ENCODE measurements at regions not wholly inside any gene's neighbourhood (a gene's known extent, or its start where the extent isn't known, plus 50 kb on each side); places are given as distances from the start of the nearest gene placed in this dataset.
"Not testable (repeated sequence)": the region's sequence is repeated elsewhere in the genome, so short reads cannot be mapped to it uniquely, and the experiment has no call there.

DNA sequence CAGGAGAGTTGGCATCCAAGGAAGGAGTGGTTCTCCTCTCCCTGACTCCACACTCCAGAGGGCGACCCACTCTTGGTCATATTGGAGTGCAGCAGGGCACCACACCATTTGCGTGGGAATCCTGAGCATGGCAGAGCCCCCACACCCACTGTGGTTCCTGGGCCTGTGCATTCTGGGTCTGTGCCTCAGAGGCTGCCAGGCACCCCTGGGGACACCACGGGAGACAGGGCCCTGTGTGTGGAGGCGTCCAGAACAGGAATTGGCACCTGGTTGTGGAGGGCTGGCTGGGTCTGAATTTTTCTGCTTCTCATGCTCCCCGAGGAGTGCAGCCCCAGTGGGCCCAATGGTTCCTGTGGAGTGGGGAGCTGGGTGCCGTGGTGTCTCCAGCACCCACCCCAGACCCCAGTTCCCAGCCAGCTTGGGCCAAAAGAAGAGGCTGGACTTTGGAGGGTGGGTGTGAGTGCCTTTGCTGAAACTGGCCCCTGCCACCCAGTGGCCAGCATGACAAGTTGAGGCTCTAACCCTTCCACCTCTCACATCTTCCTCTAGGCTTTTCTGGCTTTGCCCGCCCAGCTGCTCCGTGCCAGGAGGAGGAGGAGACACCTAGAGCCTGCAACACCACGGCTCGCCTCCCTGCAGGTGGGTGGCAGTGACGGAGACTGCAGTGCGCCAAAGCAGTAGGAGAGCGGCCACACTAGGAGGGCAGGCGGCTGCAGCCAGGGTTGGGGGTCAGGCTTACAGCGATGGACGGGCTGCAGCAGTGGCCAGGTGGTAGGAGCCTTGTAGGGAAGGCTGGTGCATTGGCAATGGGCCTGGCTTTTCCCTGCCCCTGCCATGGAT is 250.7 kb downstream of the TP53TG3F start:
- H2BK5ac ChIP-seq (ENCODE audit: low read depth, low read length); H4K20me1 ChIP-seq (replicated peaks in 1 of 2; ENCODE audit: control insufficient read depth in 1 of 2, insufficient read depth in 2 of 2, low read length in 2 of 2); H2BK120ac ChIP-seq (replicated peaks; ENCODE audit: low read depth, low read length); H3K14ac ChIP-seq (ENCODE audit: insufficient read length); H3K4me1 ChIP-seq (replicated peaks in 1 of 4; ENCODE audit: control insufficient read depth in 3 of 4, insufficient read depth in 4 of 4, low read length in 3 of 4); H3K23ac ChIP-seq (ENCODE audit: insufficient read length); H4K91ac ChIP-seq (replicated peaks; ENCODE audit: insufficient read length, low read length); H2AK5ac ChIP-seq (ENCODE audit: low read depth, low read length); H3K36me3 ChIP-seq (ENCODE audit: control insufficient read depth in 2 of 4, insufficient read depth in 4 of 4, low read length in 3 of 4); CTCF ChIA-PET (ENCODE audit: partially characterized antibody); H4K5ac ChIP-seq (ENCODE audit: insufficient read length, low read depth, low read length); H3K4me2 ChIP-seq (ENCODE audit: insufficient read depth in 1 of 2, low read depth in 2 of 2, low read length in 2 of 2); H3K4ac ChIP-seq (replicated peaks; ENCODE audit: insufficient read length, low read depth, low read length); POLR2A ChIA-PET (ENCODE audit: partially characterized antibody); H2BK20ac ChIP-seq (ENCODE audit: low read length); H3K9ac ChIP-seq (replicated peaks in 1 of 4; ENCODE audit: extremely low read depth in 1 of 4, low read depth in 3 of 4, low read length in 3 of 4); H3K27ac ChIP-seq (ENCODE audit: low read depth, low read length); H3K18ac ChIP-seq (ENCODE audit: extremely low read depth, low read length); H3K56ac ChIP-seq (replicated peaks; ENCODE audit: insufficient read length, low read depth, low read length); DNase-seq (ENCODE audit: low read depth in 1 of 2, low spot score in 2 of 2); FAIRE-seq; H3K79me2 ChIP-seq (ENCODE audit: control insufficient read depth in 1 of 2, insufficient read depth in 2 of 2, low read length in 2 of 2); H3K23me2 ChIP-seq (ENCODE audit: low read depth, low read length); H4K8ac ChIP-seq (ENCODE audit: extremely low read depth, insufficient read depth, low read length); H2BK12ac ChIP-seq (ENCODE audit: low read depth, low read length); H2BK15ac ChIP-seq (ENCODE audit: low read length); H3K27me3 ChIP-seq (replicated peaks in 1 of 4; ENCODE audit: control insufficient read depth in 3 of 4, extremely low read depth in 1 of 4, insufficient read depth in 3 of 4, low read length in 3 of 4); H2AFZ ChIP-seq (ENCODE audit: low read length); H3K79me1 ChIP-seq (ENCODE audit: low read depth, low read length); H3K4me3 ChIP-seq (ENCODE audit: extremely low read depth in 1 of 4, insufficient read depth in 2 of 4, low read depth in 3 of 4, low read length in 4 of 4): not testable (repeated sequence)
- WGBS, 2 experiments (ENCODE audit: extremely low coverage in 1 of 2, insufficient coverage in 1 of 2, insufficient read length in 1 of 2, insufficient replicate concordance in 2 of 2, low coverage in 1 of 2, low lambda C conversion rate in 2 of 2, missing lambda C conversion rate in 1 of 2): 85% methylated on average over 13 of the region's 16 CpGs; no CpG with 5 or more reads in 1 of the 2 experiments
- peaks cover 11 to 67% of the 10 kb centered on the region in 2 experiments; a peak in 3 of 4 replicates for H3K9me3 ChIP-seq (ENCODE audit: insufficient read depth in 2 of 2, low read depth in 1 of 2, low read length in 1 of 2)

DNA sequence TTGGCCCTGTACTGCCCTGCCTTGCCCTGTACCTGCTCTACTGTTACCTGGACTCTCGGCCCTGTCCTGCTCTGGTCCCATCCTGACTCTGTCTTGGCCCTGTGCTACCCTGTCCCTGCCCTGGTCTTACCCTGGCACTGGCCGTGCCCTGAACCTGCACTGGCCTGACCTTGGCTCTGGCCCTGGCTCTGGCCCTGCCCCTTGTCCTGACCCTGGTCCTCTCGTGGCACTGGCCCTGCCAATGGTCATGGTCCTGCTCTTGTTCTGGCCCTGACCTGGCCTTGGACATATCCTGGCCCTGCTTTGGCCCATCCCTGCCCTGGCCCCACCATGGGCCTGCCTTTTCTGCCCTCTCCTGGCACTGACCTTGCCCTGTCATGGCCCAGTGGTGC is 251.3 kb downstream of the TP53TG3F start:
- H3K9ac ChIP-seq (replicated peaks in 1 of 4; ENCODE audit: extremely low read depth in 1 of 4, low read depth in 3 of 4, low read length in 3 of 4); DNase-seq (ENCODE audit: low read depth in 1 of 2, low spot score in 2 of 2); H3K23me2 ChIP-seq (ENCODE audit: low read depth, low read length); H2BK12ac ChIP-seq (ENCODE audit: low read depth, low read length); H2BK15ac ChIP-seq (ENCODE audit: low read length); H3K56ac ChIP-seq (replicated peaks; ENCODE audit: insufficient read length, low read depth, low read length); H4K8ac ChIP-seq (ENCODE audit: extremely low read depth, insufficient read depth, low read length); H3K4ac ChIP-seq (replicated peaks; ENCODE audit: insufficient read length, low read depth, low read length); H3K79me1 ChIP-seq (ENCODE audit: low read depth, low read length); H3K79me2 ChIP-seq (ENCODE audit: control insufficient read depth in 1 of 2, insufficient read depth in 2 of 2, low read length in 2 of 2); CTCF ChIA-PET (ENCODE audit: partially characterized antibody); H3K4me1 ChIP-seq (replicated peaks in 1 of 4; ENCODE audit: control insufficient read depth in 3 of 4, insufficient read depth in 4 of 4, low read length in 3 of 4); H3K18ac ChIP-seq (ENCODE audit: extremely low read depth, low read length); H4K91ac ChIP-seq (replicated peaks; ENCODE audit: insufficient read length, low read length); H3K4me3 ChIP-seq (ENCODE audit: extremely low read depth in 1 of 4, insufficient read depth in 2 of 4, low read depth in 3 of 4, low read length in 4 of 4); H3K14ac ChIP-seq (ENCODE audit: insufficient read length); H3K36me3 ChIP-seq (ENCODE audit: control insufficient read depth in 2 of 4, insufficient read depth in 4 of 4, low read length in 3 of 4); H2BK120ac ChIP-seq (replicated peaks; ENCODE audit: low read depth, low read length); H4K5ac ChIP-seq (ENCODE audit: insufficient read length, low read depth, low read length); FAIRE-seq; POLR2A ChIA-PET (ENCODE audit: partially characterized antibody); H2BK20ac ChIP-seq (ENCODE audit: low read length); H2BK5ac ChIP-seq (ENCODE audit: low read depth, low read length); H2AFZ ChIP-seq (ENCODE audit: low read length); H4K20me1 ChIP-seq (replicated peaks in 1 of 2; ENCODE audit: control insufficient read depth in 1 of 2, insufficient read depth in 2 of 2, low read length in 2 of 2); H3K27me3 ChIP-seq (replicated peaks in 1 of 4; ENCODE audit: control insufficient read depth in 3 of 4, extremely low read depth in 1 of 4, insufficient read depth in 3 of 4, low read length in 3 of 4); H3K27ac ChIP-seq (ENCODE audit: low read depth, low read length); H2AK5ac ChIP-seq (ENCODE audit: low read depth, low read length); H3K23ac ChIP-seq (ENCODE audit: insufficient read length); H3K4me2 ChIP-seq (ENCODE audit: insufficient read depth in 1 of 2, low read depth in 2 of 2, low read length in 2 of 2): not testable (repeated sequence)
- H3K9me3 ChIP-seq (ENCODE audit: insufficient read depth in 2 of 2, low read depth in 1 of 2, low read length in 1 of 2): peaks cover 10 to 66% of the 10 kb centered on the region in 2 experiments; a peak in 3 of 4 replicates
- WGBS, 2 experiments (ENCODE audit: extremely low coverage in 1 of 2, insufficient coverage in 1 of 2, insufficient read length in 1 of 2, insufficient replicate concordance in 2 of 2, low coverage in 1 of 2, low lambda C conversion rate in 2 of 2, missing lambda C conversion rate in 1 of 2): 94% methylated on average over 2 of the region's 3 CpGs; no CpG with 5 or more reads in 1 of the 2 experiments
